ENCODE measurements at regions not wholly inside any gene's neighbourhood (a gene's known extent, or its start where the extent isn't known, plus 50 kb on each side); places are given as distances from the start of the nearest gene placed in this dataset.
"Not testable (repeated sequence)": the region's sequence is repeated elsewhere in the genome, so short reads cannot be mapped to it uniquely, and the experiment has no call there.

DNA sequence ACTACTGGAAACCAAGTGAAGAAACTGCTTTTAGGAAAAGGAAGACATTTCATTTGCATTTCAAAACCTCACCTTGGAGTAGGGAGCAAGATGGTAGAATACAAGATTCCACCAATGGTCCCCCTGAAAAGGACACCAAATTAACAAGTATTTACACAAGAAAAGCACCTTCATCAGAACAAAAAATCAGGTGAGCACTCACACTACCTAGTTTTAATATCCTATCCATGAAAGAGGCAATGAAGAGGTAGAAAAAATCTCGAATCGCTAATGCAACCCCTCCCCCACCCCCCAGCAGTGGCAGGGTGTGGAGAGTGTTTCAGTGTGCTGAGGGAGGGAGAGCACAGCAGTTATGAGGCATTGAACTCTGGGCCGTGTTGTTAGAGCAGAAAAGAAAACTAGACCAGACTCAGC lies 1397.0 kb upstream of the C9orf72 start:
- intact Hi-C loops (cut with micrococcal nuclease), result no loop called here

DNA sequence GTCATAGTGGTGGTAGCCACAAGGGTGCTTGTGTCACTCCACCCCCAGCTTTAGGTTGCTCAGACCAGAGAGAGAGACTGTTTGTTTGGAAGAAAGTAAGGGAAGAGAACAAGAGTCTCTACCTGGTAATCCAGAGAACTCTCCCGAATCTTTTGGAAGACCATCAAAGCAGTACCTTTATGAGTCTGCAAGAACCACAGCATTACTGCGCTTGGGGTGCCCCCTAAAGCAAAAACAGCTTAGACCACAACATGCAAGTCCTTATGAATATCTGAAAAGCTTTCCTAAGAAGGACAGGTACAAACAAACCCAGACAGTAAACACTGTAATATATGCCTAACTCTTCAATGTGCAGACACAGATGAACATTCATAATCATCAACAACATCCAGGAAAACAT lies 1398.6 kb upstream of the C9orf72 start:
- intact Hi-C loops (cut with micrococcal nuclease), result no loop called here

DNA sequence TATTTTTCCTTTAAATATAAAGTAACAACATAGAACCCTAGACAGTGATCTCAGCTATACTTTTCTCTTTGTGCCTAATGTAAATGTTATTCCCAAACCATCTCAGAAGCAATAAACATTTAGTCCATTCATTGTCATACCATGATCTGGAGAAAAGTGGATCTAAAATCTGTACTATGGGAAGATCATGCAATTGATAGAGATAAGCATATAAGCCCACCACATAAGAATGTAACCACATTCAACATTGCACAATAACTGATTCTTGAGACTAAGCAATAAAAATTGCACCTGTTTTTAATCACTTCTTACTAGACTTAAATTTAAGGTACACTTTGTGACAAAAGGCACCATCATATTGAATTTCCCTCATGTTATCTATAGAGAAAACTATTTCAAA lies 1403.0 kb upstream of the C9orf72 start:
- intact Hi-C loops (cut with micrococcal nuclease), result no loop called here

DNA sequence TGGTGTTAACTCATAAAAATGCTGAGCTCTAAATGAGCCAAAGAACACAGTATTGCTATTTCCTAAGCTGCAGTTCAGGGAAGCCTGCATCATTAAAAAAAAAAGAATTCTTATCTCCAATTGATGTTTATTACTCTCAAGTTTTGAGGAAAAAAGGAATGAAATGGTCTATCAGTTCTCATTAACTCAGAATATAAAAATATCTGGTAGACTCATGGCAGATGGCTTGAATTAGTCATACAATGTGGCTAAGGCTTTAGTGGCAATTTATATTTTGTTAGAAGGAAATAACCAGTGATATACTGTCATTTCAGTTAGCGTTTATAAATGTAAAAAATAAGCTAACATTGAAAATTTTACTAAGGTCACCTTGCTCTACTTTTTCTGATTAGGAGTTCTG lies 1403.4 kb upstream of the C9orf72 start:
- intact Hi-C loops (cut with micrococcal nuclease), result no loop called here

DNA sequence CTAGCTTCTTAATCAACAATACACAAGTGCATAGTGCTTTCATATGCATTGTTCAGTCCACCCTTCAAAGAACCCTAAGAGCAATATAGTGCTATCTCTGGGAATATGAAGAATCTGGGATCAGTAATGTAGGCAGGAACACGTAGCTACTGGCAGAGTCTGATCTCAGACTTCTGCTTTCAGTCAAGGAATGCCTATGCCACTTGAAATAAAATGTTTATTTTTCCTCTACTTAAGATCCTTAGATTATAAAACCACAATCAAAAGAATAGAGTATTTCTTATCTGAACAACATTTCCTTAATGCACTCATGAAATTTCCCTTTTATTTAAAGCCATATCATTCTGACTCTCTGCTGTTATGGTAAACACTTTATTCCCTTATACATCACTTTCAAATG lies 1407.8 kb upstream of the C9orf72 start:
- intact Hi-C loops (cut with micrococcal nuclease), result no loop called here

DNA sequence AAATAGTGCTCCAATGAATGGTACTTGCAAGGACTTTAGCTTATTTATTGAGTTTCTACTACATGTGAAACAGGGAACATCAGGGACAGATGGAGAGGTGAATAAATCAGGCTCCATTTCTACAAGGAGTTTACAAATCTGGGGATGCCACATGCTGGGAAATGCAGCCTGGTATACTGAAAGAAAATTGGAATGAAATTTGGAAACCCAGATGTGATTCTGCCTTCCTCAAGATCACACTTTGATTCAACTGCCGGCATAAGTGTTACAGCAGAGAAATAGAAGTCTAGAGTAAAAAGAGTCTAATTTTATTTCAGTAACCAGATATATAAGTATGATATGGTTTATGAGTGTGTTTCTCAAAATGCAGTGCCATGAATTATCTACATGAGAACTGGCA lies 1408.4 kb upstream of the C9orf72 start:
- intact Hi-C loops (cut with micrococcal nuclease), result no loop called here

DNA sequence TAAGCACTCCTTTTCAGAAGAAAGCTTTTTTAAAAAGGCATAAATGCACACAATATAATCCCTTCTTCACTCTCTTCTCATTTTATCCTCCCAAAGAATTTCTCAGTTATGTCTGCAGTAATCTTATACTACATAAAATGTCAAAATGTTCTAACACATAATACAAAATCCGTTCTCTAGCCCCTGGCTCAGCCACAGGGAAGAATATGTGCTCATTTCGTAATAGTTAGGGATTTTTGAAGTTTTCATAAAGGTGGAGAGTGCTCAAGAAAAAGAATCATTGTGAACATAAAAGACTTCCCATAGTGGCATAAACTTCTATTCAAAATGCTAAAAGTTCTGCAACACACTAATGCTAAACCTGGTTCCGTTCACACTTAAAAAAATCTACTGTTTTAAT lies 1410.7 kb upstream of the C9orf72 start:
- intact Hi-C loops (cut with micrococcal nuclease), result no loop called here

DNA sequence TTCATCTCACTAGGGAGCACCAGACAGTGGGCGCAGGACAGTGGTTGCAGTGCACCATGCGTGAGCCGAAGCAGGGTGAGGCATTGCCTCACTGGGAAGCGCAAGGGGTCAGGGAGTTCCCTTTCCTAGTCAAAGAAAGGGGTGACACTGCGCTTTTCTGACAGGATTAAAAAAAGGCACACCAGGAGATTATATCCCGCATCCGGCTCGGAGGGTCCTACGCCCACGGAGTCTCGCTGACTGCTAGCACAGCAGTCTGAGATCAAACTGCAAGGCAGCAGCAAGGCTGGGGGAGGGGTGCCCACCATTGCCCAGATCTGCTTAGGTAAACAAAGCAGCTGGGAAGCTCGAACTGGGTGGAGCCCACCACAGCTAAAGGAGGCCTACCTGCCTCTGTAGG lies 1416.7 kb upstream of the C9orf72 start:
- intact Hi-C loops (cut with micrococcal nuclease), result not testable (repeated sequence)

DNA sequence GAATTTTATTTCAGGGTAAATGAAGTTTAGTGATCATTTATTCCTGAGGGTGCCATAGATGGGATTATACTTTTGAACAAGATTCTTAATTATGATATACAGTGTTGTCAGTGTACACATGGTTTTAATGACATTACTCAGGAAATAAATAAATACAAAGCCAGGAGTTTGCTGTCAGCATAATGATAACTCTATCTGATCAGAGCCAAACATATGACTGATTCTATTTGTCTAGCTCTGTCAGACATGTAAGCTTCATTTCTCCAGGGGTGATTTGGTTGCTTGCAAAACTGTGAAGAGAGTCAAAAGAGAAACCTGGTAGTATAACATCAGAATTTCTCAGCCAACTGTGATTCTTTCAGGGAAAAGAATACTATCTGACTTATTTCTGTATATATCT lies 1425.8 kb upstream of the C9orf72 start:
- intact Hi-C loops (cut with micrococcal nuclease), result no loop called here

DNA sequence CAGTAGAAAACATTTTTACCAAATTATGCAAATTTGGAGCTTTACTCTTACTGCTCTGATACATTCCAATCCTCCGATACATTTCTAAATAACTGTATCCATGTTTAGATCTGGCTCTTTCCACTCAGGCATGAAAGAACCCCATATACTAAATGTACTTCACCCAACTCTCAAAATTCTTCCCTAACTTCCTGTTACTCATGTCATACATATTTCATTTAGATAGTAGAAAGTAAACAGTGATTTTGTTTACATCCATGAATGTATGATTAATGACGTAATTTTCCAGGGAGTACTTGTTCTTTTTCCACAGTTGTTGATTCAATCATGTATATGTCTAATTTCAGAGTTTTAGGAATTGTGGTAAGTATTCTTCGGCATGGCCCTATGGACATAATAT lies 1426.5 kb upstream of the C9orf72 start:
- intact Hi-C loops (cut with micrococcal nuclease), result no loop called here

DNA sequence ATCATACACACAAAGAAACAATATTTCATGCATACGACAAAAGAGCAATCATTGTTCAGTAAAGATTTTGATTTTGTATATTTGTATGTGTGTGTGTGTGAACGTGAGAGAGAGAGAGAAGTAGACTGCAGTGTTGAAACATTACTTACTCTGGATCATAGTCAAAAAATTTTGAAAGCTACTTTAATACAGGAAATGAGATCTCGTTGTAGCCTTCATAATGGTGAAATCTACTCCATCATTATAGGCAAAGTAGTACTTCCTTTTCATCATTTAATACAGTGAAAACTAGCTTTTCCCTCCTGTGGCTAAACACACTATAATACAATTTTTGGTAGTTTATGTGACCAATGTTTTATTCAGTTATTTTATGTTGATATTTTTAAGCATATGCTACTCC lies 1427.7 kb upstream of the C9orf72 start:
- intact Hi-C loops (cut with micrococcal nuclease), result no loop called here

DNA sequence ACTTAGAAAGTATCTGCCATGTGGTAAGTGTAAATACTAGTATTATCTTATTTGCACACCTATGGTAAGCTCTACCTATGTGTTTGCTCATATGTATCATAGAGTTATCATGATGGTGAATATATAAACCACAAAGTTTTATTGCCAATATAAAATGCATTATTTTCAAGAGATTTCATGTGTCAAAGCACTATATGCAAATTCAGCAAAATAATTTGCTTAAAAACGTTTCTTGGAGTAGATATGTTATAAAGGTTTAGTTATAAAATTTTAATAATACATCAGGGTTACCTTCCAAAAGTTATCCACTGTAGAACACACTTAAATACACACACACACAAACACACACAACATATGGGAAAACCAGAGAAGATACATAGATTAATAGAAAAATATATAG lies 1431.7 kb upstream of the C9orf72 start:
- intact Hi-C loops (cut with micrococcal nuclease), result no loop called here

DNA sequence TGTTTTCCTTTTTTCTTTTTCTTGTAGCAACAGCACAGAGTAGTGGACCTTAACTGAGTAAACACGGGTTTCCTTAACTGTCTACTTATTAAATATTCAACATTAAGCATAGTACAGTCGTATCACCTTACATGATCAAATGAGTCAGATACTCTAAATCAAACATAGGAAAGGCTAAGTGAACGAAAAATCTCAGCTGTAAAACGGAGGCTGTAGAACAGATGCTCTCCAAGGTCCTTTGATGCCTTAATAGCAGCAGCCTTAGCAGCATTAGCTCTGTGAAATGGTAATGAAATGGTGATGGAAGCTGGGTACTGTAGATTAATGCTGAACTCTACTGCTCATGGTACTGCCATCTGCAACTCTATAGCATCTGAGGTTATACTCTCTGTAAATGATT lies 1433.3 kb upstream of the C9orf72 start:
- intact Hi-C loops (cut with micrococcal nuclease), result no loop called here

DNA sequence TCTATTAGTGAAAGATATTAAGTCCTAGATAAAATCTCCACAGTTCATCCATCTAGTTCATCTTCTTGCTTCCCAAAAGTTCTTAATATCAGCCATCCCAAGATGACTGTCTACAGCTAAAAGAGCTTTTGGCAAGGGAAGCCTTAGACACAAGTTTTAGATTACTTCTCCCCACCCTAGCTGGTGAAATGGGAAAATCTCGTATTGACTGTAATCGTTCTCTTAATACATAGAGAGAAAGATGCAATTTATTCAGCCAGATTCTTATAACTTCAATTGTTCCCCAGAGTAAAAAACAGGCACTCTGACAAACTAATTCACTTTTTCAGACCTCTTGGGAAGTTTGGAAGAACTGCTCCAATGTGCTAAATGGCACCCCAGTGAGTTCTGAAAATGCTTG lies 1439.6 kb upstream of the C9orf72 start:
- intact Hi-C loops (cut with micrococcal nuclease), result no loop called here

DNA sequence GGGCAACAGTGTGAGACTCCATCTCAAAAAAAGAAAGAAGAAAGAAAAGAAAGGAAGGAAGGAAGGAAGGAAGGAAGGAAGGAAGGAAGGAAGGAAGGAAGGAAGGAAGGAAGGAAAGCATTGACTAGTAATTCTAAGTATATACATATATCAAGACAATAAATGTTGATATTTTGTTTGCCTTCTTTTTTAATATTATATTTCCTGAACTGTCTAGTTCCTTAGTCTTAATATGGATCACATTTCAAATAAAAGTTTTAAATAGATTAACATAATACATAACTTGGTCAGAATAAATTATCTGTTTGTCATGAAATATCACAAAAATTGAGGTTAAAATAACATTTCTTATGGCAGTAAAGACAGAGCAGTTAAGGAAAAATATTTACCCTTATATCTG lies 1448.4 kb upstream of the C9orf72 start:
- intact Hi-C loops (cut with micrococcal nuclease), result no loop called here

DNA sequence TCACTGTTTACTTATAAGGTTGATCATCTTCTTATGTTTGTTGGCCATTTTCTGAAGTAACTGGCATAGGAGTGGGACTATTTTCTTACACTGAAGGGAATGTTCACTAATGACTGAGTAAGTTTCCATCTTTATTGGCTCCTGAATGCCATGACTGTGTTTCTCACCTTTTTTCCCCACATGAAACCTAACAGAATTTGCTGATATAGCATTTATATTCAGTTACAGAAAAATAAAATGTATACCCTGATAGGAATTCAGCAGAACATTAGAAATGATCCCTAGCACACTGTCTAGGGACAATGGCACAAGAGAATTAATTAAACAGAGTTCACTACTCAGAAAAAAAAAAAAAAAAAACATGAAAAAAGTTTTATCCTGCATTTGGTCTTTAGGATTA lies 1465.1 kb upstream of the C9orf72 start:
- intact Hi-C loops (cut with micrococcal nuclease), result no loop called here

DNA sequence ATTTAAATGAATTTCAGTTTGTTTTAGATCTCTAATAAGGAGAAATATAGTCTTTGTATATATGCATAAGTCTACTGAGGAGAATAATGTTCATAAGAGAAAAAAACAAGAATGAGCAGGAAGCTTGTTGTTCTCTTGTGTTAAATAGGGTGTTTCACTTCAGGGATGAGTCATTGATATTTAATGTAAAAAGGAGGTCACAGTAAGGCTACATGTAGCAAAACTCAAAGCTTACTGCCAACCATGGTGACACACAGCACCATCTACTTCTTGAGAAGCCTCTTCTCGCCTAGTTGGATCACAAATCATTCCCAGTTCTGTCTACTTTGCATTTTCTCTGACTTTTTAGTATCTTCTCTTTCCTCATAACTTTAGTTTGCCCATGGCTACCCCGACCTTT lies 1466.0 kb upstream of the C9orf72 start:
- intact Hi-C loops (cut with micrococcal nuclease), result no loop called here

DNA sequence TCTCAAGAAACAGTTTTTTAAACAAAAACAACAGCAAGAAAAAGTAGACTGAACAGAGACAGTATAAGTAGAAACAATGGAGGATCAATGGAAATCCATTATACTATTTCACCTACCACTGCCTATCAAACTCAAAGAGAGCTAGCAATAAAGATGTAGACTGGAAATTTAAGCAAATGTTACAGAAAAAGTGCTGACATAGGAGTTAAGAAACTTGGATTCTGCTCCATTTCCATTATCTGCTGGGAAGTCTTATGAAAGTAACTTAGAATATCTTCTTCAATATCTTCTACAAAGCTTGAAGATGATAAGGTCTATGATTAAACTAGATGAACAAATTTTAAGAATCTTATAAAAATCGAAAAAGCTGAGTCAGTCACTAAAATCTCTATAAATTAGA lies 1469.8 kb upstream of the C9orf72 start:
- intact Hi-C loops (cut with micrococcal nuclease), result no loop called here

DNA sequence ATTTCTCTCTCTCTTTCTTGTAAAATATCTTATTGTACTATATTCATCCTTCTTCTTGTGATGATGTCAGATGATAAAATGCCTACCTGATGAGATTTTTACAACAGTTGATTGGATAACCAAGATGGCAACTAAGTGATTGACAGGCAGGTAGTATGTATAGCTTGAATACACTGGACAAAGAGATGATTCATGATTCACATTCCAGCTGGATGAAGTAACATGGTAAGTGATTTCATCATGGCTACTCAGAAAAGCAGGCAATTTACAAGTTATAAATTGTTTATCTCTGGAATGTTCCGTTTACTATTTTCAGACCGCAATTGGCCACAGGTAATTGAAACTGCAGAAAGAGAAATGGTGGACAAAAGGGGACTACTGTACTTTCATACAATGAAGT lies 1471.7 kb upstream of the C9orf72 start:
- intact Hi-C loops (cut with micrococcal nuclease), result no loop called here

DNA sequence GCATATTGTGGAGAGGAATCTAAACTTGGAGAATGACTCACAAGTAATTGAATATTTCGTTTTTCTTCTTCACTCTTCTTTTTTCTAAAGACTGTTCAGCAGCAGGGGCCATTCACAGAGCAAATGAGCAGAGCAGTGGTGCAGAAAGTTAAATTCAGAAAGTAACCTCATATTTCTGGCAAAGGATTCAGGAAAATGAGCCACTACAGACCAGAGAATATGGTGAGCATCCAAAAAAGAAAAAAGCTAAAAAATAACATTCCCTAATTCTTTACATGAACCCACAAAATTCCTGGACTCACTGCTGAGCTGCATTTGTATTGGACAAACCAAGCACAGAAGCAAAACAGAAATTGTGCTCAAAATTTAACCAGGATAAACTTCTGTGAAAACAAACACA lies 1486.8 kb upstream of the C9orf72 start:
- intact Hi-C loops (cut with micrococcal nuclease), result no loop called here

DNA sequence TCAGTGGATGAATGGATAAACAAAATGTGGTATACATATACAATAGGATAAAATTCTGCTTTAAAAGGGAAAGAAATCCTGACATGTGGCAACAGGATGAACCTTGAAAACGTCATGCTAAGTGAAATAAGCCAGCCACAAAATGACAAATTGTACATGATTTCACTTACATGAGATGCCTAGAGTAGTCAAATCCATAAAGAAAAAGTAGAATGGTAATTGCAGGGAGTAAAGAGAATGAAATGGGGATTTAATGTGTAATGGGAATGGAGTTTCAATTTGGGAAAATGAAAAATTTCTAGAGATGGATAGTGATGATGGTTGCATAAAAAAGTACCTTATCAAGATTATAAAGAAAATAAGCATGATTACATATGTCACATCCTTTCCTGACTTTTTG lies 1489.2 kb upstream of the C9orf72 start:
- intact Hi-C loops (cut with micrococcal nuclease), result no loop called here

DNA sequence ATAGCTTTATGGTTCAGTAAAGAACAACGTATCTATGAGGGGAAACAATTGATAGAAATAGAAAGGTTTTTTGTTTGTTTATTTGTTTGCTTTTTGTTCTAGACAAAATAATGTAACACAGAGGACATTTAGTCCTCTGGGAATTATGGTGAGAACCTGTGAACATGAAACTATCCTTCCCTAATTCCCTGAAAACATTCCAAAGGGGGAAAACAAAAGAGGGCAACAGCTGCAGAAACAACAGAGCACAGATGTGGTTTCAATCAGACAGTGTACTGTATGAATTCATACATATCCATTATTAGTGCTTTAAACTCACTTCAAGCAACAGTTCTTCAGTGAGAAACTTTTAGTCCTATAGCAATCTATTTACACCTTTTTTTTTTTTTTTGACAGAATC lies 1489.8 kb upstream of the C9orf72 start:
- intact Hi-C loops (cut with micrococcal nuclease), result no loop called here

DNA sequence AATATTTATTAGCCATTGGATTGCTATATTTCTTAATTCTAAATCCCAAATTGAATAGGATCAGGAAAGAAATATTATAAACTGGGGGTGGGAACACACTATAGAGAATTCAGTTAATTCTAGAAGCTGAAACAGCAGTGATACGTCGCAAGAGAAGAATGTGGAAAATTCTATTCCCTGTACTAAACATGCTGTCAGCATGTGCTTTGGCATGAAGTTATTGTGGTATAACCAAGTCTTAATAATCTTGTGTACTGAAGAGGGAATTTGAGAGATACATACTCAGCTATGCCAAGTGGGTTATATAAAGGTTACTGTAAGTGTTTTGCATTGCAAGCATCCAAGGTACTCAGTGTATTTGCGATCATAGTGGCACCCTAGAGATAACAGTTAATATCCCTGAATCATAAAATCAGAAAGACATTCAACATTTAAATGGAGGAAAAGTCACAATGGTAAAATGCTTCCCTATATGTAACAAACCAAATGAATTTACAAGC lies 1492.9 kb upstream of the C9orf72 start:
- intact Hi-C loops (cut with micrococcal nuclease), result no loop called here

DNA sequence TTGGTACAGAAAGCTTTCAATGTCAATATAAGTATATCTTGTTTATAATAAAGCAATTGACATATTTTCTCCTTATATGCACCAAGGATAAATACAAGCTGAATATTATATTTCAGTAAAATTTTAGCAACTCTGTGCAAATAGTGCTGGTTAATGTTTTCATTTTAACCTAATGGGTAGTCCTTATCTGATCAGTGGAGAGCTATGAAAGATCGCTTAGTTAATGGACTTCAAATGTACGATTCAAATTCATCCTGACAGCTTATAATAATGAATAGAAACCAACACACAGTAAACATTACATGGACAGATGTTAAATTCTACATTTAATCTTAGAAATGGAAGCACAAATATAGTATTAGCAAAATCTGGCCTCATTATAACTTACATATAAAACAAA lies 1495.2 kb upstream of the C9orf72 start:
- intact Hi-C loops (cut with micrococcal nuclease), result no loop called here
